ENCODE measurements at regions not wholly inside any gene's neighbourhood (a gene's known extent, or its start where the extent isn't known, plus 50 kb on each side); places are given as distances from the start of the nearest gene placed in this dataset.
A peak's percentile ranks its signal among the peaks of the same experiment; 100 is the strongest.

DNA sequence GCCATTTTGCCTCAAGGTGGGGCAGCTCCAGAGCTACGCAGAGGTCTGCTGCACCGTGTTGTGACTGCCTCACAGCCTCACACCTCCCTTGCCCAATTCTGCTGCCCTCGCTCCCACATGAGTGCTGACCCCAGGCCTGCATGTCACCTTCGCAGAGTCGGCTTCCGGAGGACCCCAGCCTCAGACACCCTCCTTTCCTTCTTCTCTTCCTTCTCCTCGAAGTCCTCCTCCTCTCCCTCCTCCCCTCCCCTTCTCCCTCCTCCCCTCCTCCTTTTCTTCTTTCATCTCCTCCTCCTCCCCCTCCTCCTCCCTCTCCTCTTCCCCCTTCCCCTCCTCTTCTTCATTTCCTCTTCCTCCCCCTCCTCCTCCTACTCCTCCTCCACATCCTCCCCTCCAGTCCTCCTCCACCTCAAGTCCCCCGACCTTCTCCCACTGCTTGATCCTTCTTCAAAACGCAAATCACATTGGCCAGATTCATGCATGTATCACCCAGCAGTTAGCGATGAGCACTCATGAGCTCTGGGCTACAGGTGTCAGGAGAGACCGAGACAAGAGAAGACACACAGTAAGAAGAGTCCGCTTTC, 243.8 kb downstream of the RBFOX3 start:
- no peaks in the 10 kb centered on the region for H3K36me3 ChIP-seq (replicated peaks in 1 of 2; ENCODE audit: control insufficient read depth in 1 of 2, insufficient read depth in 2 of 2, low read length in 2 of 2)
- ChIA-PET POLR2A (no interaction called here), CTCF (ENCODE audit: low intra/inter-chr PET ratio, low total read pairs) (no interaction called here)
- H2AFZ ChIP-seq (ENCODE audit: low read length), result no peak overlapping the region
- WGBS (ENCODE audit: low lambda C conversion rate), result 14% methylated on average over 11 of the region's 12 CpGs
- H4K20me1 ChIP-seq (ENCODE audit: insufficient read depth, low read length), result peaks cover 2% of the 10 kb centered on the region; the same call in 1 of the 2 replicates
- intact Hi-C loops (cut with micrococcal nuclease; ENCODE audit: unreplicated experiment) (no loop called here), in situ Hi-C loops (cut with HindIII; ENCODE audit: extremely low pct_ligation_motif_present, low pct_unique_long_range_greater_than_20kb) (no loop called here)
- H3K79me2 ChIP-seq (ENCODE audit: insufficient read depth, low read length), result no peaks in the 10 kb centered on the region
- H3K27me3 ChIP-seq (ENCODE audit: control insufficient read depth in 1 of 2, insufficient read depth in 2 of 2, low read length in 2 of 2), result peaks cover 21 to 97% of the 10 kb centered on the region in 2 experiments; a peak in 4 of 5 replicates
- H3K9ac ChIP-seq (ENCODE audit: insufficient read depth, low read depth, low read length), result no peak overlapping the region
- TF ChIP-seq THYN1 (CRISPR knock-in tag; IDR thresholded peaks at IDR 0.05; ENCODE audit: borderline replicate concordance, low read depth), result no peak
- TF ChIP-seq ZNF546 (CRISPR knock-in tag; conservative IDR thresholded peaks at IDR 0.05), result no peak
- TF ChIP-seq ZNF281 (CRISPR knock-in tag; IDR thresholded peaks at IDR 0.05; ENCODE audit: borderline replicate concordance), result no peak
- 0 out of 2 replicates have a peak, but pooled peaks have one; percentile 33 for TF ChIP-seq ZNF263 (CRISPR knock-in tag; IDR thresholded peaks at IDR 0.05)
- TF ChIP-seq SUZ12 (IDR thresholded peaks at IDR 0.05; ENCODE audit: low read depth, low read length), result no peak
- no peak for TF ChIP-seq ZNF17 (CRISPR knock-in tag; IDR thresholded peaks at IDR 0.05)
- TF ChIP-seq ZBTB14 (CRISPR knock-in tag; IDR thresholded peaks at IDR 0.05), result no peak
- TF ChIP-seq, protein P1, sequence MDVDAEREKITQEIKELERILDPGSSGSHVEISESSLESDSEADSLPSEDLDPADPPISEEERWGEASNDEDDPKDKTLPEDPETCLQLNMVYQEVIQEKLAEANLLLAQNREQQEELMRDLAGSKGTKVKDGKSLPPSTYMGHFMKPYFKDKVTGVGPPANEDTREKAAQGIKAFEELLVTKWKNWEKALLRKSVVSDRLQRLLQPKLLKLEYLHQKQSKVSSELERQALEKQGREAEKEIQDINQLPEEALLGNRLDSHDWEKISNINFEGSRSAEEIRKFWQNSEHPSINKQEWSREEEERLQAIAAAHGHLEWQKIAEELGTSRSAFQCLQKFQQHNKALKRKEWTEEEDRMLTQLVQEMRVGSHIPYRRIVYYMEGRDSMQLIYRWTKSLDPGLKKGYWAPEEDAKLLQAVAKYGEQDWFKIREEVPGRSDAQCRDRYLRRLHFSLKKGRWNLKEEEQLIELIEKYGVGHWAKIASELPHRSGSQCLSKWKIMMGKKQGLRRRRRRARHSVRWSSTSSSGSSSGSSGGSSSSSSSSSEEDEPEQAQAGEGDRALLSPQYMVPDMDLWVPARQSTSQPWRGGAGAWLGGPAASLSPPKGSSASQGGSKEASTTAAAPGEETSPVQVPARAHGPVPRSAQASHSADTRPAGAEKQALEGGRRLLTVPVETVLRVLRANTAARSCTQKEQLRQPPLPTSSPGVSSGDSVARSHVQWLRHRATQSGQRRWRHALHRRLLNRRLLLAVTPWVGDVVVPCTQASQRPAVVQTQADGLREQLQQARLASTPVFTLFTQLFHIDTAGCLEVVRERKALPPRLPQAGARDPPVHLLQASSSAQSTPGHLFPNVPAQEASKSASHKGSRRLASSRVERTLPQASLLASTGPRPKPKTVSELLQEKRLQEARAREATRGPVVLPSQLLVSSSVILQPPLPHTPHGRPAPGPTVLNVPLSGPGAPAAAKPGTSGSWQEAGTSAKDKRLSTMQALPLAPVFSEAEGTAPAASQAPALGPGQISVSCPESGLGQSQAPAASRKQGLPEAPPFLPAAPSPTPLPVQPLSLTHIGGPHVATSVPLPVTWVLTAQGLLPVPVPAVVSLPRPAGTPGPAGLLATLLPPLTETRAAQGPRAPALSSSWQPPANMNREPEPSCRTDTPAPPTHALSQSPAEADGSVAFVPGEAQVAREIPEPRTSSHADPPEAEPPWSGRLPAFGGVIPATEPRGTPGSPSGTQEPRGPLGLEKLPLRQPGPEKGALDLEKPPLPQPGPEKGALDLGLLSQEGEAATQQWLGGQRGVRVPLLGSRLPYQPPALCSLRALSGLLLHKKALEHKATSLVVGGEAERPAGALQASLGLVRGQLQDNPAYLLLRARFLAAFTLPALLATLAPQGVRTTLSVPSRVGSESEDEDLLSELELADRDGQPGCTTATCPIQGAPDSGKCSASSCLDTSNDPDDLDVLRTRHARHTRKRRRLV (CRISPR knock-in tag; IDR thresholded peaks at IDR 0.05), result no peak
- TF ChIP-seq HMG20A (CRISPR knock-in tag; IDR thresholded peaks at IDR 0.05; ENCODE audit: borderline replicate concordance), result no peak
- TF ChIP-seq PCBP2 (optimal IDR thresholded peaks at IDR 0.05; ENCODE audit: low read depth, low read length, poor library complexity, severe bottlenecking), result peak; percentile 66
- DNase-seq (ENCODE audit: low spot score) (no peak), ATAC-seq (no peak), FAIRE-seq (no peak)
- H3K27ac ChIP-seq (ENCODE audit: extremely low read length, insufficient read depth, low read length), result no peak overlapping the region
- no TSS peak for BruUV-seq (replicated peaks)
- H3K9me3 ChIP-seq (ENCODE audit: low read length), result no peaks in the 10 kb centered on the region
- no peak overlapping the region for H3K4me2 ChIP-seq (ENCODE audit: low read depth, low read length)
- H3K4me3 ChIP-seq (replicated peaks in 1 of 3; ENCODE audit: insufficient read depth in 1 of 3, low read depth in 2 of 3, low read length in 3 of 3), result no peak overlapping the region
- no peaks in the 10 kb centered on the region for H3K4me1 ChIP-seq (ENCODE audit: insufficient read depth, low read length)

Data from HepG2 (cell line).